Body of pancreas (tissue), 4 donors: ENCODE measurements at regions not wholly inside any gene's neighbourhood (a gene's known extent, or its start where the extent isn't known, plus 50 kb on each side); places are given as distances from the start of the nearest gene placed in this dataset.
"Not testable (repeated sequence)": the region's sequence is repeated elsewhere in the genome, so short reads cannot be mapped to it uniquely, and the experiment has no call there.

ENCODE experiments used
- CTCF ChIP-seq, 7 experiments: fragments of 450-650 bp in 4 of 7; fragments of 200-600 bp in 3 of 7; sonication (generic) in 3 of 7; IDR thresholded peaks; one replicate each; pipeline ENCODE4 v1.5.1; 2016 to 2019; ENCODE audit warnings: antibody characterized with exemption in 7 of 7
- POLR2A ChIP-seq, 3 donors: fragments of 450-650 bp; IDR thresholded peaks; one replicate each; pipeline ENCODE4 v1.6.1; 2016; ENCODE audit warnings: antibody characterized with exemption in 3 of 3, mild to moderate bottlenecking in 2 of 3

DNA sequence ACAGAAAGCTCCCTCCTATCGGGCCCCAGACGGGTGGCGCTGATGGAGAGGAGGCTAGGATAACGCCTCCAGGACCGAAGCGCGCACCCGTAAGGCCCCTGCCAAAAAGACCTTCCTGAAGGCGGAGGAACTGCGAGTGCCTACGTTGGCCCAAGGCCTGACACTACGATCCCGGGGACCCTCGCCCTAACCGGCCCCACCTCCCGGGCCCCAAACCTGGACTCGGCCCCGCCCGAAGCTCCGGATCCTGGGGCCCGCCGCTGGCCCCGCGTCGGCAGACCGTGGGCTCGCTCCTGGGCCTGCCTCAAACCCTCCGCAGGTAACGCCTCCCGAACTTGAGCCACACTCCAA lies 53.6 kb upstream of the ROPN1B start:
- TF ChIP-seq CTCF, POLR2A (IDR thresholded peaks at IDR 0.05): not testable (repeated sequence)
